SK-N-MC (cell line): ENCODE measurements at regions not wholly inside any gene's neighbourhood (a gene's known extent, or its start where the extent isn't known, plus 50 kb on each side); places are given as distances from the start of the nearest gene placed in this dataset.

ENCODE experiments used
- EZH2 ChIP-seq: fragments of 200-600 bp; sonication (generic); IDR thresholded peaks from one replicate; pipeline ENCODE4 v1.6.1; 2017; ENCODE audit warnings: antibody characterized with exemption
- FOXP2 ChIP-seq: optimal IDR thresholded peaks from 2 replicates; pipeline ENCODE3; 2011; ENCODE audit warnings: mild to moderate bottlenecking, moderate library complexity; ENCODE audit not compliant: insufficient read depth; ENCODE audit errors: extremely low read length, control extremely low read depth
- POLR2AphosphoS5 ChIP-seq: IDR thresholded peaks from 2 replicates; pipeline ENCODE4 v1.6.1; 2012; ENCODE audit warnings: mild to moderate bottlenecking, low read depth, low read length, borderline replicate concordance

DNA sequence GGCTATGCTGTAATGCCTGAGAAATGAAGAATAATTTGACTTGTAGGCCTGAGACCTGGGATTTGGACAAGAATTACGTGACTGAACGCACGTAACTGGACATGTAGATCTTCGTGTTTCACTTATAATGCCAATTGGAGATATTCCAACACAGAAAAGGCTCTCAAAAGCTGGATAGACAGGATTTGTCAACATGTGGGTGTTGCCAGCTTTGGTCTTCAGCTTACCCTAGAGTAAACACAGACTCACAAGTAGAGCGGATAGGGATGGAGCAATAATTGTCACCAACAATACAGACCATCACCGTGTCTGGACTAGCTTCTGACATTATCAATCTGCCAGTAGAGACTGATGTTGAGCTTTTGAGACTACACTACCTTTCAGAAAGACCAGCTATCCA, 1511.0 kb upstream of the ADGRL3 start:
- TF ChIP-seq EZH2, result no peak
- TF ChIP-seq POLR2AphosphoS5, result no peak
- TF ChIP-seq FOXP2, result no peak
